ENCODE measurements at regions not wholly inside any gene's neighbourhood (a gene's known extent, or its start where the extent isn't known, plus 50 kb on each side); places are given as distances from the start of the nearest gene placed in this dataset.

GRCh38 chr13:31441800-31442510 is 242.2 kb downstream of the B3GLCT start:
- TF ChIP-seq CTCF (IDR thresholded peaks at IDR 0.05) (no peak), POLR2A (IDR thresholded peaks at IDR 0.05) (no peak)

All from adrenal gland (tissue), 5 donors.